Neural progenitor cell (in vitro differentiated cells): ENCODE measurements at regions not wholly inside any gene's neighbourhood (a gene's known extent, or its start where the extent isn't known, plus 50 kb on each side); places are given as distances from the start of the nearest gene placed in this dataset.

Experiments
- EZH2 ChIP-seq: fragments of 200-600 bp; sonication (generic); IDR thresholded peaks from 2 replicates; pipeline ENCODE4 v1.6.1; 2017; ENCODE audit warnings: antibody characterized with exemption, mild to moderate bottlenecking, moderate library complexity
- TF ChIP-seq, protein P1 (sequence below): fragments of 200-600 bp; sonication (generic); IDR thresholded peaks from 2 replicates; pipeline ENCODE4 v1.5.1; 2017; ENCODE audit warnings: antibody characterized with exemption, mild to moderate bottlenecking

DNA sequence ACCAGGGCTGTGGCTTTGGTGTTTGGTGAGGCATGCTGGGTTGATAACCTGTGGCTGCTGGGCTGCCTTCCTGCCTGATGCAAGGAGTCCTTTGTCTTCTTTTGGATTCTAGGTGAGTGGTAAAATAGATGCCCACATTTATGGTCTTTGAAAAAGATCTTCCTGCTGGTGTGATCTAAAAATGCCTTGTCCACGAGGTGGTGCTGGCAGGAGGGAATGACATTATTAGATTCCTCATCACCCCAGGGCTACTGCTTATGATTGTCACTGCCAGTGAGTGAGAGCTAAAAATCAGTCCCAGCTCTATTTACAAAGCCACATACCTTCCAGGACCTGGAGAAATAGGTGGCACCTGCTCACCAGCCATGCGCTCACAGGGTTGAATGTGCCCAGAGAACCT lies 355.5 kb upstream of the ROPN1 start:
- TF ChIP-seq, protein P1, sequence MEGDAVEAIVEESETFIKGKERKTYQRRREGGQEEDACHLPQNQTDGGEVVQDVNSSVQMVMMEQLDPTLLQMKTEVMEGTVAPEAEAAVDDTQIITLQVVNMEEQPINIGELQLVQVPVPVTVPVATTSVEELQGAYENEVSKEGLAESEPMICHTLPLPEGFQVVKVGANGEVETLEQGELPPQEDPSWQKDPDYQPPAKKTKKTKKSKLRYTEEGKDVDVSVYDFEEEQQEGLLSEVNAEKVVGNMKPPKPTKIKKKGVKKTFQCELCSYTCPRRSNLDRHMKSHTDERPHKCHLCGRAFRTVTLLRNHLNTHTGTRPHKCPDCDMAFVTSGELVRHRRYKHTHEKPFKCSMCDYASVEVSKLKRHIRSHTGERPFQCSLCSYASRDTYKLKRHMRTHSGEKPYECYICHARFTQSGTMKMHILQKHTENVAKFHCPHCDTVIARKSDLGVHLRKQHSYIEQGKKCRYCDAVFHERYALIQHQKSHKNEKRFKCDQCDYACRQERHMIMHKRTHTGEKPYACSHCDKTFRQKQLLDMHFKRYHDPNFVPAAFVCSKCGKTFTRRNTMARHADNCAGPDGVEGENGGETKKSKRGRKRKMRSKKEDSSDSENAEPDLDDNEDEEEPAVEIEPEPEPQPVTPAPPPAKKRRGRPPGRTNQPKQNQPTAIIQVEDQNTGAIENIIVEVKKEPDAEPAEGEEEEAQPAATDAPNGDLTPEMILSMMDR, result no peak
- no peak for TF ChIP-seq EZH2
